GM19438 (cell line): ENCODE measurements at regions not wholly inside any gene's neighbourhood (a gene's known extent, or its start where the extent isn't known, plus 50 kb on each side); places are given as distances from the start of the nearest gene placed in this dataset.

Experiments
- ATAC-seq: cut with Tn5 transposase; IDR thresholded peaks from one replicate; pipeline ENCODE4 v1.9.1; 2021; ENCODE audit warnings: low read depth; ENCODE audit not compliant: unreplicated experiment

- ATAC-seq = no peak
Measured at GRCh38 chr1:193753038-193753756, 566.8 kb upstream of the B3GALT2 start.

- ATAC-seq = no peak
Measured at GRCh38 chr1:193749868-193750267, 563.5 kb upstream of the B3GALT2 start.

- ATAC-seq = no peak
Measured at GRCh38 chr1:193747579-193747978, 561.2 kb upstream of the B3GALT2 start.

- no peak for ATAC-seq
Measured at GRCh38 chr1:193741228-193741627, 554.8 kb upstream of the B3GALT2 start.

GRCh38 chr1:193740762-193741161 lies 554.3 kb upstream of the B3GALT2 start:
- no peak for ATAC-seq

- no peak for ATAC-seq
Measured at GRCh38 chr1:193736507-193736906, 550.1 kb upstream of the B3GALT2 start.

GRCh38 chr1:193733674-193734073 lies 547.3 kb upstream of the B3GALT2 start:
- ATAC-seq = no peak

GRCh38 chr1:193730017-193730416 lies 543.6 kb upstream of the B3GALT2 start:
- ATAC-seq = no peak

- no peak for ATAC-seq
Measured at GRCh38 chr1:193729429-193729828, 543.0 kb upstream of the B3GALT2 start.

GRCh38 chr1:193727850-193728249 lies 541.4 kb upstream of the B3GALT2 start:
- ATAC-seq = no peak

- ATAC-seq = no peak
Measured at GRCh38 chr1:193726722-193727121, 540.3 kb upstream of the B3GALT2 start.

- no peak for ATAC-seq
Measured at GRCh38 chr1:193712392-193712791, 526.0 kb upstream of the B3GALT2 start.

GRCh38 chr1:193709607-193710006 lies 523.2 kb upstream of the B3GALT2 start:
- ATAC-seq = no peak

- ATAC-seq = no peak
Measured at GRCh38 chr1:193707271-193708021, 521.0 kb upstream of the B3GALT2 start.

- no peak for ATAC-seq
Measured at GRCh38 chr1:193706766-193707165, 520.4 kb upstream of the B3GALT2 start.

- no peak for ATAC-seq
Measured at GRCh38 chr1:193705554-193705981, 519.2 kb upstream of the B3GALT2 start.

- ATAC-seq = no peak
Measured at GRCh38 chr1:193703655-193704054, 517.2 kb upstream of the B3GALT2 start.

- no peak for ATAC-seq
Measured at GRCh38 chr1:193703121-193703520, 516.7 kb upstream of the B3GALT2 start.

- no peak for ATAC-seq
Measured at GRCh38 chr1:193701759-193702158, 515.3 kb upstream of the B3GALT2 start.

GRCh38 chr1:193700710-193701355 lies 514.4 kb upstream of the B3GALT2 start:
- ATAC-seq = no peak

GRCh38 chr1:193699261-193699660 lies 512.8 kb upstream of the B3GALT2 start:
- no peak for ATAC-seq

- no peak for ATAC-seq
Measured at GRCh38 chr1:193697776-193698175, 511.4 kb upstream of the B3GALT2 start.
